ENCODE measurements at regions not wholly inside any gene's neighbourhood (a gene's known extent, or its start where the extent isn't known, plus 50 kb on each side); places are given as distances from the start of the nearest gene placed in this dataset.

GRCh38 chr12:97050509-97050908, 143.5 kb downstream of the NEDD1 start:
- POLR2A ChIA-PET, result no interaction called here
- no peaks in the 10 kb centered on the region for H3K4me1 ChIP-seq (ENCODE audit: control insufficient read depth, insufficient read depth, low read length)
- no peaks in the 10 kb centered on the region for H3K36me3 ChIP-seq (ENCODE audit: control insufficient read depth, insufficient read depth, low read length)
- no peaks in the 10 kb centered on the region for H3K9me3 ChIP-seq (ENCODE audit: control insufficient read depth, insufficient read depth, low read depth, low read length)
- no peak for TF ChIP-seq REST (IDR thresholded peaks at IDR 0.05; ENCODE audit: insufficient read depth in 1 of 2, low read depth in 2 of 2, low read length in 1 of 2)
- TF ChIP-seq POLR2AphosphoS5 (IDR thresholded peaks at IDR 0.05; ENCODE audit: low read depth, low read length), result no peak
- no peak for TF ChIP-seq SIN3A (IDR thresholded peaks at IDR 0.05; ENCODE audit: borderline replicate concordance, insufficient read depth, low read depth, low read length)
- no peak for TF ChIP-seq TCF7L2 (IDR thresholded peaks at IDR 0.05; ENCODE audit: low read depth, low read length)
- TF ChIP-seq, protein P1, sequence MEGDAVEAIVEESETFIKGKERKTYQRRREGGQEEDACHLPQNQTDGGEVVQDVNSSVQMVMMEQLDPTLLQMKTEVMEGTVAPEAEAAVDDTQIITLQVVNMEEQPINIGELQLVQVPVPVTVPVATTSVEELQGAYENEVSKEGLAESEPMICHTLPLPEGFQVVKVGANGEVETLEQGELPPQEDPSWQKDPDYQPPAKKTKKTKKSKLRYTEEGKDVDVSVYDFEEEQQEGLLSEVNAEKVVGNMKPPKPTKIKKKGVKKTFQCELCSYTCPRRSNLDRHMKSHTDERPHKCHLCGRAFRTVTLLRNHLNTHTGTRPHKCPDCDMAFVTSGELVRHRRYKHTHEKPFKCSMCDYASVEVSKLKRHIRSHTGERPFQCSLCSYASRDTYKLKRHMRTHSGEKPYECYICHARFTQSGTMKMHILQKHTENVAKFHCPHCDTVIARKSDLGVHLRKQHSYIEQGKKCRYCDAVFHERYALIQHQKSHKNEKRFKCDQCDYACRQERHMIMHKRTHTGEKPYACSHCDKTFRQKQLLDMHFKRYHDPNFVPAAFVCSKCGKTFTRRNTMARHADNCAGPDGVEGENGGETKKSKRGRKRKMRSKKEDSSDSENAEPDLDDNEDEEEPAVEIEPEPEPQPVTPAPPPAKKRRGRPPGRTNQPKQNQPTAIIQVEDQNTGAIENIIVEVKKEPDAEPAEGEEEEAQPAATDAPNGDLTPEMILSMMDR (IDR thresholded peaks at IDR 0.05), result no peak
- DNase-seq (ENCODE audit: low read depth, low spot score) (no peak), ATAC-seq (no peak)
- CTCF ChIA-PET, result no interaction called here
- in situ Hi-C loops (cut with HindIII; ENCODE audit: low pct_unique_long_range_greater_than_20kb, low sequenced_read_pairs), result no loop called here
- no TSS peak for BruUV-seq (replicated peaks)
- H3K27me3 ChIP-seq (ENCODE audit: control insufficient read depth, insufficient read depth, low read length), result no peaks in the 10 kb centered on the region
- H3K27ac ChIP-seq (ENCODE audit: low read length), result no peak overlapping the region
- intact Hi-C loops (cut with micrococcal nuclease; ENCODE audit: unreplicated experiment), result no loop called here
- H3K4me3 ChIP-seq (ENCODE audit: low read depth in 2 of 2, low read length in 2 of 2), result no peak overlapping the region

DNA sequence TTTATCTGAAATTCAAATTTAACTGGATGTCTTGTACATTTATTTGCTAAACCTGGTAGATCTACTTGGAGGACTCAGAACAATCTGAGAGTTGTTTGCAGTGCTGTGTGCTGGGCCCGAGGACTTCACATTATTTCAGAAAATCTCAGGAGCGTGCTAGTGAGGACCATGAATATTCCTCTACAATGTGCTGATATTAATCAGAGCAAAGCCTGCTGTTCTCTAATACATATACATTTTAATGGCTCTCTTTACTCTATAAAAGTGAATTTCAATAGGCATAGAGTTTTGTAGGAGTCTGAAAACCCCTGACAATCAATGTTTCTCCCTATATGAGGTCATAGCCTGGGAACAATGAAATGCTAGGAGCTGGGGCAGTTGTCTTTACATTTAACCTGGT, 144.3 kb downstream of the NEDD1 start:
- intact Hi-C loops (cut with micrococcal nuclease; ENCODE audit: unreplicated experiment) (no loop called here), in situ Hi-C loops (cut with HindIII; ENCODE audit: low pct_unique_long_range_greater_than_20kb, low sequenced_read_pairs) (no loop called here)
- H3K4me1 ChIP-seq (ENCODE audit: control insufficient read depth, insufficient read depth, low read length), result no peaks in the 10 kb centered on the region
- H3K36me3 ChIP-seq (ENCODE audit: control insufficient read depth, insufficient read depth, low read length), result no peaks in the 10 kb centered on the region
- ChIA-PET POLR2A (no interaction called here), CTCF (no interaction called here)
- no peaks in the 10 kb centered on the region for H3K27me3 ChIP-seq (ENCODE audit: control insufficient read depth, insufficient read depth, low read length)
- no peaks in the 10 kb centered on the region for H3K9me3 ChIP-seq (ENCODE audit: control insufficient read depth, insufficient read depth, low read depth, low read length)
- TF ChIP-seq SIN3A (IDR thresholded peaks at IDR 0.05; ENCODE audit: borderline replicate concordance, insufficient read depth, low read depth, low read length) (no peak), POLR2AphosphoS5 (IDR thresholded peaks at IDR 0.05; ENCODE audit: low read depth, low read length) (no peak), TCF7L2 (IDR thresholded peaks at IDR 0.05; ENCODE audit: low read depth, low read length) (no peak), REST (IDR thresholded peaks at IDR 0.05; ENCODE audit: insufficient read depth in 1 of 2, low read depth in 2 of 2, low read length in 1 of 2) (no peak)
- TF ChIP-seq, protein P1 (IDR thresholded peaks at IDR 0.05), result no peak
- H3K4me3 ChIP-seq (ENCODE audit: low read depth in 2 of 2, low read length in 2 of 2), result no peak overlapping the region
- DNase-seq (ENCODE audit: low read depth, low spot score) (no peak), ATAC-seq (no peak)
- no TSS peak for BruUV-seq (replicated peaks)
- H3K27ac ChIP-seq (ENCODE audit: low read length), result no peak overlapping the region

All from Panc1 (cell line).